DND-41 (cell line): ENCODE measurements at regions not wholly inside any gene's neighbourhood (a gene's known extent, or its start where the extent isn't known, plus 50 kb on each side); places are given as distances from the start of the nearest gene placed in this dataset.

Source experiments
- CTCF ChIP-seq: IDR thresholded peaks from 2 replicates; pipeline ENCODE4 v1.5.1; 2012; ENCODE audit warnings: borderline replicate concordance, low read length, moderate library complexity, mild to moderate bottlenecking; ENCODE audit not compliant: poor library complexity, severe bottlenecking; ENCODE audit errors: extremely low read depth
- EZH2 ChIP-seq: IDR thresholded peaks from 3 replicates; pipeline ENCODE4 v1.6.1; 2012; ENCODE audit warnings: borderline replicate concordance, low read depth, mild to moderate bottlenecking, moderate library complexity, low read length, inconsistent platforms; ENCODE audit not compliant: severe bottlenecking

DNA sequence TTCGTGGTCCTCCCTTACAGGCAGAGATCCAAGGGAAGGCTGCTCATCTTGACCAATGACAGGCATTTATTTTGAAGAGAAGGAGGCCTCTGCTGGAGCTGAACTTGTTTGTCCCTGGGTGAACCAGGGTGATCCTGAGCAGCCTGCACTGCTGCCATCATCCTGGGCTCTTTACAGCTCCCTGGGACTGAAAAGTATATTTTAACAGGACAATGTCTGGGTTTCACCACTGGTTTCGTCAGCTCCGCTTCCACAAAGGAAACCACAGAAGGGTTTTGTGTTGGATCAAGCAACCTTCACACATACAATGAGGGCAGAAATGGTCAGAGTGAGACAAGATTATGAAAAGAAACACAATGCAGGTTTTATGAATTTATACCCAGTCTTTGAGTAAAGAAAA, 400.7 kb upstream of the TPM1 start:
- TF ChIP-seq CTCF (no peak), EZH2 (no peak)
